Fibroblast of villous mesenchyme (primary cell): ENCODE measurements at regions not wholly inside any gene's neighbourhood (a gene's known extent, or its start where the extent isn't known, plus 50 kb on each side); places are given as distances from the start of the nearest gene placed in this dataset.

Source experiments
- DNase-seq: peaks from one replicate; pipeline ENCODE4 v3.0.0-alpha.2; 2010; ENCODE audit warnings: low read depth
- H3K4me3 ChIP-seq: 2 replicates; pipeline ENCODE4 v1.5.1; 2011; ENCODE audit warnings: low read depth, mild to moderate bottlenecking, low read length
- TF ChIP-seq, protein P1 (sequence below): IDR thresholded peaks from 2 replicates; pipeline ENCODE4 v1.5.1; 2012; ENCODE audit warnings: low read depth, mild to moderate bottlenecking, low read length; ENCODE audit not compliant: insufficient read depth

DNA sequence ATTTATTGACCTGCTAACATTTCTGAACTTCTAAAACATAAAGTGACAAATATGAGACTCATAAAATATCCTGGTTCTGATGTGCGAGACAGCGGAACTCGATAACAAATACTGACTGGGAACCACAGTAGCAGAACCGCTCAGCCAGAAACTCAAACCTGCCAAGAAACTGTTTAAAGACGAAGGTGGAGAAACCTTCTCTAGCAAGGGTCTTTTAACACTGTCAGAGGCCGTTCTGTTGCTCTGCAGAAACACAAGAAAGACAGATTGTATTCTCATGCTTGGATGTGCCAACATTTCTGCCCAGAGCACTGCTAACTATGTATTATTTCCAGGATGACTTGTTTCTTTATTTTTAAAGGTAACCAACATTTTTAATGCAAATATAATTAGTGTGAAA, 514.8 kb upstream of the ADARB2 start:
- TF ChIP-seq, protein P1, sequence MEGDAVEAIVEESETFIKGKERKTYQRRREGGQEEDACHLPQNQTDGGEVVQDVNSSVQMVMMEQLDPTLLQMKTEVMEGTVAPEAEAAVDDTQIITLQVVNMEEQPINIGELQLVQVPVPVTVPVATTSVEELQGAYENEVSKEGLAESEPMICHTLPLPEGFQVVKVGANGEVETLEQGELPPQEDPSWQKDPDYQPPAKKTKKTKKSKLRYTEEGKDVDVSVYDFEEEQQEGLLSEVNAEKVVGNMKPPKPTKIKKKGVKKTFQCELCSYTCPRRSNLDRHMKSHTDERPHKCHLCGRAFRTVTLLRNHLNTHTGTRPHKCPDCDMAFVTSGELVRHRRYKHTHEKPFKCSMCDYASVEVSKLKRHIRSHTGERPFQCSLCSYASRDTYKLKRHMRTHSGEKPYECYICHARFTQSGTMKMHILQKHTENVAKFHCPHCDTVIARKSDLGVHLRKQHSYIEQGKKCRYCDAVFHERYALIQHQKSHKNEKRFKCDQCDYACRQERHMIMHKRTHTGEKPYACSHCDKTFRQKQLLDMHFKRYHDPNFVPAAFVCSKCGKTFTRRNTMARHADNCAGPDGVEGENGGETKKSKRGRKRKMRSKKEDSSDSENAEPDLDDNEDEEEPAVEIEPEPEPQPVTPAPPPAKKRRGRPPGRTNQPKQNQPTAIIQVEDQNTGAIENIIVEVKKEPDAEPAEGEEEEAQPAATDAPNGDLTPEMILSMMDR: no peak
- H3K4me3 ChIP-seq: no peak overlapping the region
- no peak for DNase-seq

DNA sequence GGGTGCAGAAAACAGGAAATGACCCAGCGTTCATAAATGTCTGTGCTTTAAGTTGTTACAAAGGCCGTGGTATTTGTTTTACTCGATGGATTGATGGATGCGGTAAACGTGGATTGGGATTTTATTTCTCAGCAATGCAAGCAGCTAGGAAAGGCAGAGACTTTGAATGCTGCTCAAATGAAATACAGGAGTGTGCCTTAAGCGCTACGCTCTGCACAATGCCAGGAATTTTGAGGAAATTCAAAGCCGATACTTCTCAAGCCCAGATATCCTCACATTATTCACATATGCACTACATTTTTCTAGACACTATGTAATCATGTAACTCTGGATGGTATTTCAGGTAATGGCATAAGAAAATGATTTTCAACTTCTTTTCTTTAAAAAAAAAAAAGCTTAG, 514.3 kb upstream of the ADARB2 start:
- no peak overlapping the region for H3K4me3 ChIP-seq
- TF ChIP-seq, protein P1: no peak
- DNase-seq: no peak

DNA sequence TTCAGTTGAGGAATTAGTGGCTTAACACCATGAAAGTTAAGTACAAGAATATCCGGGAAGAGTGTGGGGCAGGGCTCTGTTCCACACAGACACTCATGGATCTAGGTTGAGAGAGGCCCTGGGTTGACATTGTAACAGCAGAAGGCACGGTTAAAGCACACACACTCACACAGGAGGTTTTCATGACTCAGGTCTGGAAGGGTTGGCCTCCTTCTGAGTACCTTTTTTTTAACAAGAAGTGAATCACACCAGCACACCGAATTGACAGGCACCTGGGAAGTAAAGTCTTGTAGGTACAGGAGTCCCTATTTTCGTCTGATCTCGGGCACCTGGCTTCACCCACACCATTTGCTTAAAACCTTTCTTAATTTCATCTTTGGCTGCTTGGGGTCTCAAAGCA, 509.4 kb upstream of the ADARB2 start:
- no peak overlapping the region for H3K4me3 ChIP-seq
- TF ChIP-seq, protein P1: no peak
- no peak for DNase-seq

DNA sequence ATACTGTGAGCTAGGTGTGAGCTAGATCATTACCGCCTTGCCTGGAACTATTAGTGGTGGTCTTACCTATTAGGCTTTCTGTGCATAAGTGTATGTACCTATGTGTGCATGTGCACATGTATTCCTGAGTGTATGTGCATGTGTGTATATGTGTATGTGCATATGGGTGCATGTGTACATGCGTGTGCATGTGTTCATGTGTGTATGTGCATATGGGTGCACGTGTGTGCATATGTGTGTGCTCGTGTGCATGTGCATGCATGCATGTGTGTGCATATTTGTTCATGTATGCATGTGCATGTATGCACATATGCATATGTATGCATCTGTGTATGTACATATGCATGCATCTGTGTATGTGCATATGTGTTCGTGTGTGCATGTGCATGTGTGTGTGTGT, 508.3 kb upstream of the ADARB2 start:
- TF ChIP-seq, protein P1: no peak
- no peak overlapping the region for H3K4me3 ChIP-seq
- DNase-seq: no peak

DNA sequence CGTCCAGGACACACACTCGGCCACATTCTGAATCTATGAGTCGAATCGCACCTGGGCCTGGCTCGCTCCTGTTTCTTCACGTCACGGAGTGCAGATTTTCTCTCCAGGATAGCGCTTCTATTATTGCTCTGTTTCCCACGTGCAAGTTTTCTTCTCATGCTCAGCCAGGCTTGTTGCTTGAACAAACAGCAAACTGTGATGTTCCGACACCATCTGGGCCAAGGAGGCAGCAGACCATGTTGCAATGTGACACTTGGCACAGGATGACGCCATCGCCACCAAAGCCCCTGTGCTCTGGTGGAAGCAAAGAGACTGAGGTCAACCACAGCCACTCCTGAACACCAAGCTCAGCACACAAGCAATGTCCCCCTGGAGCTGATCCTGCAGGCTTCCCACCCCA, 507.1 kb upstream of the ADARB2 start:
- TF ChIP-seq, protein P1: no peak
- no peak for DNase-seq
- no peak overlapping the region for H3K4me3 ChIP-seq

DNA sequence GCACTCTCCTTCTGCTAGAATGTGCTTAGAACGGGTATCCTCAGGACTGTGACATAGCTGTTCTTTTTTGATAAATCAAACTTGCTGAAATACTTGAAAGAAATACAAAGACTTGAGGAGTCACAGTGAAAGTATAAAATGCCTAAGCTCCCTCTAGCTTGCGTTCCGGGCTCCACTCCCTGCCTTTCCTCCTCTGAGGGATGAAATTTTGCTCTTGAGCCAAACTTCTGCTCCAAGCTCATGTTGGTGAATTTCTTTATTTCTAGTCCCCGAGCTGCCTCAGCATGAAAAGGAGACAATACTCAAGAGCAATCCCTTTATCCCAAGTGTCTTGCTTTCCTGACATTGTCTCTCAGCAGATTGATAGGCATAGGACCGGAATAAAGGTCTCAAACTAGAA, 499.6 kb upstream of the ADARB2 start:
- H3K4me3 ChIP-seq: no peak overlapping the region
- no peak for DNase-seq
- TF ChIP-seq, protein P1: no peak

DNA sequence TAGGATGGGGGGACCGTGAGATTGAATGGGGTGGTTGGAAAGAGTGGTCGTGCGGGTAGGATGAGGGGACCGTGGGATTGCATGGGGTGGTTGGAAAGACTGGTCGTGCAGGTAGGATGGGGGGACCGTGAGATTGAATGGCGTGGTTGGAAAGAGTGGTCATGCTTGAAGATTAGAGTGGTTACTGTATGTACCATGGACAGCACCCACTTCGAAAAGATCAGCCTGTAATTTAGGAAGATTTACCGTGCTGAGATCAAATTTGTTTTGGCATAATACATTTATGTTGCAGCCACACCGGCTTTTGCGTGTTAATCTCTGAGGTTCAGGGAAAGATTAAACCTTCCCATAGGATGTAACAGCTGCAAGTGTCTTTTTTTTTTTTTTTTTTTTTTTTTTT, 495.2 kb upstream of the ADARB2 start:
- H3K4me3 ChIP-seq: no peak overlapping the region
- DNase-seq: no peak
- TF ChIP-seq, protein P1: no peak
